ENCODE measurements at regions not wholly inside any gene's neighbourhood (a gene's known extent, or its start where the extent isn't known, plus 50 kb on each side); places are given as distances from the start of the nearest gene placed in this dataset.

DNA sequence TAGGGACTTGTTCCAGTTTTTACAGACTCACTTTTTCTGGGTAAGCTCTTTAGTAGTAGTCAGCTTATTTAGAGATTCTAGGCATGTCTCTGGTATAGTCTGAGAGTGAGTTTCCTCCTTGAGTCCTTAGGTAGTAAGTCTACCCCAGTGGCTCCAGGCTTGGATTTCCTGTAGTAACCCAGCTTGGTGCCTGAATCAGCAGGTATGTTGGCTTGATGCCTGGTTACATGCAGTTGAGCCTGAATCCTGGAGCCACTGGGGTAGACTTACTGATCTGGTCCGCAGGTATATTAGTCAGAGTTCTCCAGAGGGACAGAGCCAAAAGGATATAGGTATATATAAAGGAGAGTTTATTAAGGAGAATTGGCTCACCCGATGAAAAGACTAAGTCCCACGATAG lies 85.8 kb upstream of the RBMS3 start:
- no peak for TF ChIP-seq CTCF (IDR thresholded peaks at IDR 0.05)
- H3K4me3 ChIP-seq, result no peak overlapping the region
- no peak for DNase-seq (ENCODE audit: low spot score)
- no peak overlapping the region for H3K27ac ChIP-seq

GRCh38 chr3:29201604-29202003 lies 79.3 kb upstream of the RBMS3 start:
- Histone ChIP-seq H3K27ac (no peak overlapping the region), H3K4me3 (no peak overlapping the region)
- TF ChIP-seq CTCF (IDR thresholded peaks at IDR 0.05), result no peak
- no peak for DNase-seq (ENCODE audit: low spot score)

GRCh38 chr3:29202378-29202777 lies 78.5 kb upstream of the RBMS3 start:
- Histone ChIP-seq H3K27ac (no peak overlapping the region), H3K4me3 (no peak overlapping the region)
- no peak for DNase-seq (ENCODE audit: low spot score)
- TF ChIP-seq CTCF (IDR thresholded peaks at IDR 0.05), result no peak

DNA sequence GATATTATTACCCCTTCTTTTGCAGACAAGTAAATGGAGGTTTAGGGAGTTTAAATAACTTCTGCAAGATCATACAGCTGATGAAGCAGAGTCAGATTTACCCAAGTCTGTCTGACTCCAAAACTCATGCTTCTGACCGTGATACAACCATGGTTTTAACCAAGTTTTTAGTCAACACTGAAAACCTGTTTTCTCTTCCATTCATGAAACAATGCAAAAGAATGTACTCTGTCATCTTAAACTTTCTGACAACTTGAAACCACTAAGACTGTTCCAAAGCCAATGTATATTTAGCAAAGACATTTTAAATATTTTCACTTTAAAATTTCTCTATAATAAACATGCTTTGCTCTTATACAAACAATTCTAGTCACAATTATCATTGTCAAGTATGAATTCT lies 77.0 kb upstream of the RBMS3 start:
- no peak overlapping the region for H3K27ac ChIP-seq
- TF ChIP-seq CTCF (IDR thresholded peaks at IDR 0.05), result no peak
- DNase-seq (ENCODE audit: low spot score), result no peak
- H3K4me3 ChIP-seq, result no peak overlapping the region

DNA sequence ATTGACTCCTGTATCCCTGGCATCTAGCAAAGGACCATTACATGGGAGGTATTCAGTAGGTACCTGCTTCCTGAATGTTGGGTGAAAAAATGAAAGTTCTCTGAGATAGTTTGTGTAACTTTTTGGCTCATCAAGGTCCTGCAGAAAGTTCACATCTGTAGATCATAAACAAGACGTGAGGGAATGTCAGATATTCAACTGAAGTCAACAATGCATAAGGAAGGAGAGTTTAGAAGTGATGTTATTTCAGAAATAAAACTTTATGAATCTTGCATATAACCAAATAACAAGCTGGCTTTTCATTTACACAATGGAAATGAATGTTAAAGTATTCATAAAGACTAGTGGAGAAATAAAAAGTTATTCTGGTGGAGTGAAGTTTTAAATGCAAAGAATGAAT lies 73.4 kb upstream of the RBMS3 start:
- Histone ChIP-seq H3K4me3 (no peak overlapping the region), H3K27ac (no peak overlapping the region)
- no peak for DNase-seq (ENCODE audit: low spot score)
- no peak for TF ChIP-seq CTCF (IDR thresholded peaks at IDR 0.05)

- no peak for TF ChIP-seq CTCF (IDR thresholded peaks at IDR 0.05)
- no peak for DNase-seq (ENCODE audit: low spot score)
- Histone ChIP-seq H3K27ac (no peak overlapping the region), H3K4me3 (no peak overlapping the region)
Observed at GRCh38 chr3:29212789-29213433, 68.0 kb upstream of the RBMS3 start.

DNA sequence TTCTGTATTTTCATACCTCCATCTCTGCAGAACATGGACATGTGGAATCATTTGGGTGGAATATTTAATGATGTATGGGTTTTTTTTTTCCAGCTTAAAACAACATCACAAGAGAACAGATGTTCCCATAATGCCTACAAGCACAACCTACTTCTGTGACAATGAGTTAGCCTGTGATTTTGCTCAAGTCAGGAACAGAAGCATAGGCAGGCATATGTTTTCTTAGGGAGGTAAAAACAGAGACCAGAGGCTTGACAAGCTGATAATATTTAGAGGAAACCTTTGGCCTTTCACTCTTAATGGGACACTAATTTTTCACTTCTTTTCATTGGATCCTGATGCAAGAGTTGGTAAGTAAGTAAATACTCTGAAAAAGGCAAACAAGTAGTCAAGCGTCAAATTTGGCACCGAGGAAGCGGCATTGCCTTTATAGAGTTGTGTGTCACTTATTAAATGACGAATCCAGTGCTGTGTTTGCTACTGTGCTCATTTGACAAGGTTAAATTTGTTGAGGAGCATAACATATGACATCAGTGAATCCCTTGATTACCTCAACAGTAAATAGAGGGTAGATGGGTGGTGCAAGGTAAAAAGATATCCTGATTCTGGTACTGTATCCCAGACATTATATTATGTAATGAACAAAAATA lies 66.7 kb upstream of the RBMS3 start:
- TF ChIP-seq CTCF (IDR thresholded peaks at IDR 0.05), result no peak
- DNase-seq (ENCODE audit: low spot score), result no peak
- Histone ChIP-seq H3K4me3 (no peak overlapping the region), H3K27ac (no peak overlapping the region)

Measured in coronary artery (tissue), 2 donors.